ENCODE measurements at regions not wholly inside any gene's neighbourhood (a gene's known extent, or its start where the extent isn't known, plus 50 kb on each side); places are given as distances from the start of the nearest gene placed in this dataset.

DNA sequence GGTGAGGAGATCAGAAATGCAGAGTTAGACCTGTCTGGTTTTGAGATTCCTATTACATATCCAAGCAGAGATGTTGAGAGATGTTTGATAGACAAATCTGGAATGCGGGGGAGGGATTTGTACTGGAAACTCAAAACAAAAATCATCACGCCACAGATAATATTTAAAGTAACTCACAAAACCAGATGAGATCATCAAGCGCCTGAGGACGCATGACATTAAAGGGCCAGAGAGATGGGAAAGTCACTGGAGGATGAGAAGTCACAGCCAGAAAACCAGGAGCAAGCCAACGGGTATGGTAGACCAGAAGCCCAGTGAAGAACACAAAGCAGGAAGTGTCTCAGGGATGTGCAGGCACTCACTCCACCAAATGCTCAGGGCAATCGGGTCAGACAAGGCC is 87.7 kb downstream of the DLL1 start:
- no peak overlapping the region for H3K4me3 ChIP-seq (ENCODE audit: control insufficient read depth, low read depth, low read length)
- DNase-seq (ENCODE audit: low read depth): no peak
- TF ChIP-seq CTCF (IDR thresholded peaks at IDR 0.05; ENCODE audit: control insufficient read depth, insufficient read depth, low read depth, low read length, missing control alignments): no peak

- no peak for TF ChIP-seq CTCF (IDR thresholded peaks at IDR 0.05; ENCODE audit: control insufficient read depth, insufficient read depth, low read depth, low read length, missing control alignments)
- H3K4me3 ChIP-seq (ENCODE audit: control insufficient read depth, low read depth, low read length): no peak overlapping the region
- no peak for DNase-seq (ENCODE audit: low read depth)
These were observed 88.3 kb downstream of the DLL1 start for GRCh38 chr6:170202416-170203135.

DNA sequence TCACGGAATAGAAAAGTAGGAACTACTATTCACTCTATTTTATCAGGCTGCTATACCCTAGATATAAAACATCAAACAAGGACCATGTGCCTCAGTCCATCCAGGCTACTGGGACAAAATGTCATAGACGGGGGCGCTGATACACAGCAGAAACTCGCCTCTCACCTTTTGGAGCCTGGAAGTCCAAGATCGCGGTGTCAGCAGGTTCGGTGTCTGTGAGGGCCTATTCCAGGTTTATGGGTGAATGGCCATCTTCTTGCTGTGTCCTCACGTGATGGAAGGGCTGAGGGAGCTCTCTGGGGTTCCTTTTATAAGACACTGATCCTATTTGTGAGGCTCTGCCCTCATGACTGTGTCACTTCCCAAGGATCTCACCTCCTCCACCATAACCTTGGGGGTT is 89.5 kb downstream of the DLL1 start:
- TF ChIP-seq CTCF (IDR thresholded peaks at IDR 0.05; ENCODE audit: control insufficient read depth, insufficient read depth, low read depth, low read length, missing control alignments): no peak
- no peak overlapping the region for H3K4me3 ChIP-seq (ENCODE audit: control insufficient read depth, low read depth, low read length)
- DNase-seq (ENCODE audit: low read depth): no peak

GRCh38 chr6:170200458-170200891 is 90.4 kb downstream of the DLL1 start:
- TF ChIP-seq CTCF (IDR thresholded peaks at IDR 0.05; ENCODE audit: control insufficient read depth, insufficient read depth, low read depth, low read length, missing control alignments): no peak
- no peak overlapping the region for H3K4me3 ChIP-seq (ENCODE audit: control insufficient read depth, low read depth, low read length)
- no peak for DNase-seq (ENCODE audit: low read depth)

GRCh38 chr6:170199716-170200115 is 91.2 kb downstream of the DLL1 start:
- TF ChIP-seq CTCF (IDR thresholded peaks at IDR 0.05; ENCODE audit: control insufficient read depth, insufficient read depth, low read depth, low read length, missing control alignments): no peak
- no peak overlapping the region for H3K4me3 ChIP-seq (ENCODE audit: control insufficient read depth, low read depth, low read length)
- no peak for DNase-seq (ENCODE audit: low read depth)

- no peak for TF ChIP-seq CTCF (IDR thresholded peaks at IDR 0.05; ENCODE audit: control insufficient read depth, insufficient read depth, low read depth, low read length, missing control alignments)
- no peak overlapping the region for H3K4me3 ChIP-seq (ENCODE audit: control insufficient read depth, low read depth, low read length)
- DNase-seq (ENCODE audit: low read depth): no peak
These were observed 92.6 kb downstream of the DLL1 start for GRCh38 chr6:170198298-170198697.
